SU-DHL-6 (cell line): ENCODE measurements at regions not wholly inside any gene's neighbourhood (a gene's known extent, or its start where the extent isn't known, plus 50 kb on each side); places are given as distances from the start of the nearest gene placed in this dataset.

ENCODE experiments used
- EZH2phosphoT487 ChIP-seq: fragments of 200-600 bp; sonication (generic), shearing (Covaris generic); conservative IDR thresholded peaks from 2 replicates; pipeline ENCODE4 v1.6.1; 2018; ENCODE audit warnings: mild to moderate bottlenecking, antibody characterized with exemption, low read length, moderate library complexity, mixed read lengths
- TF ChIP-seq, protein P1 (sequence below): fragments of 200-600 bp; sonication (generic); IDR thresholded peaks from one replicate; pipeline ENCODE4 v1.5.1; 2017; ENCODE audit warnings: antibody characterized with exemption, mild to moderate bottlenecking, low read length, moderate library complexity; ENCODE audit not compliant: insufficient read depth, poor library complexity, severe bottlenecking

- TF ChIP-seq, protein P1, sequence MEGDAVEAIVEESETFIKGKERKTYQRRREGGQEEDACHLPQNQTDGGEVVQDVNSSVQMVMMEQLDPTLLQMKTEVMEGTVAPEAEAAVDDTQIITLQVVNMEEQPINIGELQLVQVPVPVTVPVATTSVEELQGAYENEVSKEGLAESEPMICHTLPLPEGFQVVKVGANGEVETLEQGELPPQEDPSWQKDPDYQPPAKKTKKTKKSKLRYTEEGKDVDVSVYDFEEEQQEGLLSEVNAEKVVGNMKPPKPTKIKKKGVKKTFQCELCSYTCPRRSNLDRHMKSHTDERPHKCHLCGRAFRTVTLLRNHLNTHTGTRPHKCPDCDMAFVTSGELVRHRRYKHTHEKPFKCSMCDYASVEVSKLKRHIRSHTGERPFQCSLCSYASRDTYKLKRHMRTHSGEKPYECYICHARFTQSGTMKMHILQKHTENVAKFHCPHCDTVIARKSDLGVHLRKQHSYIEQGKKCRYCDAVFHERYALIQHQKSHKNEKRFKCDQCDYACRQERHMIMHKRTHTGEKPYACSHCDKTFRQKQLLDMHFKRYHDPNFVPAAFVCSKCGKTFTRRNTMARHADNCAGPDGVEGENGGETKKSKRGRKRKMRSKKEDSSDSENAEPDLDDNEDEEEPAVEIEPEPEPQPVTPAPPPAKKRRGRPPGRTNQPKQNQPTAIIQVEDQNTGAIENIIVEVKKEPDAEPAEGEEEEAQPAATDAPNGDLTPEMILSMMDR: no peak
- TF ChIP-seq EZH2phosphoT487: no peak
Measured at GRCh38 chr3:106825962-106826605, 551.2 kb upstream of the CCDC54 start.
